ENCODE measurements at regions not wholly inside any gene's neighbourhood (a gene's known extent, or its start where the extent isn't known, plus 50 kb on each side); places are given as distances from the start of the nearest gene placed in this dataset.

DNA sequence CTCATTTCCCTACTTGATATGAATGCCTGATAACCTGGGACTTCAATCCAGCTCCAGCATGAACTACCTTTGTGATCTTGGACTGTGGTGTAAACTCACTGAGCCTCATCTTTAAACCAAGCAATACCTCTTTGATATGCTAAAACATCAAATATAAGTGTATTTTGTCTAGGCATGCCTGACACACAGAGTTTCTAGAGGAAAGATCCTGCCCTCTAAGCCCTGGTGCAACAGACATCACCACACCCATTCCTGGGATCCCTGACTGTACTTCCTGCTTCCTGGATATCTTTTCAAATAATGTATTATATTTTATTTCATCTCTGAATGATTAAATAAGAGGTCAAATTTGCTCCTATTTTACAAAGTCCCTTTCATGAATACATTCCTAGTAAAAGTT lies 55.8 kb downstream of the ANXA2R start:
- TF ChIP-seq ZNF274 (IDR thresholded peaks at IDR 0.05; ENCODE audit: low read depth, low read length) (no peak), YY1 (IDR thresholded peaks at IDR 0.05; ENCODE audit: insufficient read depth, insufficient read length) (no peak)
